Keratinocyte (primary cell): ENCODE measurements at regions not wholly inside any gene's neighbourhood (a gene's known extent, or its start where the extent isn't known, plus 50 kb on each side); places are given as distances from the start of the nearest gene placed in this dataset.

Source experiments
- EZH2 ChIP-seq: IDR thresholded peaks from one replicate; pipeline ENCODE4 v1.6.1; 2012; ENCODE audit warnings: inconsistent platforms, mild to moderate bottlenecking, low read length, moderate library complexity
- TF ChIP-seq, protein P1 (sequence below), 3 experiments: IDR thresholded peaks in 1 of 3; conservative IDR thresholded peaks in 1 of 3; optimal IDR thresholded peaks in 1 of 3; 2 replicates in 2 of 3; 3 replicates in 1 of 3; pipeline versions ENCODE3 to v1.5.1; 2011; ENCODE audit warnings: low read length in 3 of 3, mild to moderate bottlenecking in 3 of 3, moderate library complexity in 2 of 3, control low read depth in 1 of 3, inconsistent platforms in 1 of 3; ENCODE audit not compliant: insufficient read depth in 2 of 3; ENCODE audit errors: extremely low read depth in 1 of 3

- TF ChIP-seq, protein P1, sequence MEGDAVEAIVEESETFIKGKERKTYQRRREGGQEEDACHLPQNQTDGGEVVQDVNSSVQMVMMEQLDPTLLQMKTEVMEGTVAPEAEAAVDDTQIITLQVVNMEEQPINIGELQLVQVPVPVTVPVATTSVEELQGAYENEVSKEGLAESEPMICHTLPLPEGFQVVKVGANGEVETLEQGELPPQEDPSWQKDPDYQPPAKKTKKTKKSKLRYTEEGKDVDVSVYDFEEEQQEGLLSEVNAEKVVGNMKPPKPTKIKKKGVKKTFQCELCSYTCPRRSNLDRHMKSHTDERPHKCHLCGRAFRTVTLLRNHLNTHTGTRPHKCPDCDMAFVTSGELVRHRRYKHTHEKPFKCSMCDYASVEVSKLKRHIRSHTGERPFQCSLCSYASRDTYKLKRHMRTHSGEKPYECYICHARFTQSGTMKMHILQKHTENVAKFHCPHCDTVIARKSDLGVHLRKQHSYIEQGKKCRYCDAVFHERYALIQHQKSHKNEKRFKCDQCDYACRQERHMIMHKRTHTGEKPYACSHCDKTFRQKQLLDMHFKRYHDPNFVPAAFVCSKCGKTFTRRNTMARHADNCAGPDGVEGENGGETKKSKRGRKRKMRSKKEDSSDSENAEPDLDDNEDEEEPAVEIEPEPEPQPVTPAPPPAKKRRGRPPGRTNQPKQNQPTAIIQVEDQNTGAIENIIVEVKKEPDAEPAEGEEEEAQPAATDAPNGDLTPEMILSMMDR (optimal IDR thresholded peaks at IDR 0.05 in 1 of 3, IDR thresholded peaks at IDR 0.05 in 1 of 3, conservative IDR thresholded peaks at IDR 0.05 in 1 of 3; ENCODE audit: extremely low read depth in 1 of 3, insufficient read depth in 2 of 3, low read length in 3 of 3), result no peak
- no peak for TF ChIP-seq EZH2
Measured at GRCh38 chr13:82749551-82749950, 1132.7 kb downstream of the SLITRK1 start.
